ENCODE measurements at regions not wholly inside any gene's neighbourhood (a gene's known extent, or its start where the extent isn't known, plus 50 kb on each side); places are given as distances from the start of the nearest gene placed in this dataset.

GRCh38 chr6:18663011-18663410 is 275.9 kb downstream of the RNF144B start:
- no peak for TF ChIP-seq FOXM1 (IDR thresholded peaks at IDR 0.05; ENCODE audit: borderline replicate concordance)
- TF ChIP-seq SP1 (IDR thresholded peaks at IDR 0.05), result no peak
- no peak for TF ChIP-seq TARDBP (IDR thresholded peaks at IDR 0.05)
- no peak for TF ChIP-seq BHLHE40 (IDR thresholded peaks at IDR 0.05; ENCODE audit: borderline replicate concordance)
- no peak for TF ChIP-seq PKNOX1 (IDR thresholded peaks at IDR 0.05)
- no peak for TF ChIP-seq ELF4 (IDR thresholded peaks at IDR 0.05)
- TF ChIP-seq L3MBTL2 (conservative IDR thresholded peaks at IDR 0.05), result no peak
- no peak for TF ChIP-seq SUZ12 (IDR thresholded peaks at IDR 0.05)
- TF ChIP-seq NFRKB (IDR thresholded peaks at IDR 0.05), result no peak

Data from HEK293T (cell line).